ENCODE measurements at regions not wholly inside any gene's neighbourhood (a gene's known extent, or its start where the extent isn't known, plus 50 kb on each side); places are given as distances from the start of the nearest gene placed in this dataset.

DNA sequence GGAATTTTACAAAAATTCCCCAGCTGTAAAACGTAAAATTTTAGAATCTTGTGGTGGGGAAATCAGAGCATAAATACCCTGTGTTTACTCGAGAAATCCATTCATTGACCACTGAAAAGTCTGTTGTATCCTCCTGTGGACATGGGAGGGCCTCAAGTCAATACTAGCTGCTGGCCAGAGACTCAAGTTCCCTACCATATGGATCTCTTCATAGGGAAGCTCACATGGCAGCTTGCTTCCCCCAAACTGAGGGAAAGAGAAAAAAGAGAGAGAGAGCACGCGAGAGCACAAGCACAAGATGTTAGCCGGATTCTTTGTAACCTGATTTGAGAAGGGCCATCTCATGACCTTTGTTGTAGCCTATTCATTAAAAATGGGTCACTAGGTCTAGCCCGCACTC is 591.9 kb downstream of the LRRC70 start:
- intact Hi-C loops (cut with micrococcal nuclease), result no loop called here
- FAIRE-seq, result no peak
- Histone ChIP-seq H3K9me3 (replicated peaks; ENCODE audit: control insufficient read depth, insufficient read depth, low read depth, low read length) (no peaks in the 10 kb centered on the region), H3K27ac (ENCODE audit: extremely low read depth, low read depth, low read length) (no peak overlapping the region), H4K20me1 (replicated peaks; ENCODE audit: control insufficient read depth, insufficient read depth, low read length) (no peaks in the 10 kb centered on the region), H3K4me2 (ENCODE audit: insufficient read depth, low read length) (no peak overlapping the region), H3K36me3 (ENCODE audit: control insufficient read depth, insufficient read depth, low read length) (no peaks in the 10 kb centered on the region), H2AFZ (ENCODE audit: low read depth, low read length) (no peak overlapping the region), H3K4me1 (replicated peaks in 1 of 2; ENCODE audit: control insufficient read depth in 2 of 2, insufficient read depth in 2 of 2, low read length in 2 of 2) (no peaks in the 10 kb centered on the region), H3K9me1 (ENCODE audit: control insufficient read depth, insufficient read depth, low read length) (no peaks in the 10 kb centered on the region), H3K9ac (ENCODE audit: insufficient read depth in 1 of 2, low read depth in 2 of 2, low read length in 2 of 2) (no peak overlapping the region), H3K4me3 (no peak overlapping the region), H3K79me2 (ENCODE audit: control insufficient read depth, insufficient read depth, low read length) (no peaks in the 10 kb centered on the region), H3K27me3 (ENCODE audit: control insufficient read depth in 2 of 2, insufficient read depth in 2 of 2, low read length in 2 of 2) (no peaks in the 10 kb centered on the region)
- ChIA-PET CTCF (ENCODE audit: low intra/inter-chr PET ratio) (no interaction called here), POLR2A (no interaction called here)
- TF ChIP-seq HCFC1 (IDR thresholded peaks at IDR 0.05; ENCODE audit: low read depth, low read length) (no peak), GTF2E2 (tag; IDR thresholded peaks at IDR 0.05) (no peak), KDM4B (IDR thresholded peaks at IDR 0.05; ENCODE audit: borderline replicate concordance in 2 of 2, low read depth in 1 of 2) (no peak), POLR2AphosphoS2 (IDR thresholded peaks at IDR 0.05; ENCODE audit: low read length) (no peak), SMARCA5 (IDR thresholded peaks at IDR 0.05) (no peak), MYBL2 (IDR thresholded peaks at IDR 0.05; ENCODE audit: low read depth) (no peak), MYBL2 (CRISPR knock-in tag; IDR thresholded peaks at IDR 0.05; ENCODE audit: borderline replicate concordance) (no peak), ZNF609 (CRISPR knock-in tag; IDR thresholded peaks at IDR 0.05; ENCODE audit: borderline replicate concordance) (no peak), ZNF121 (CRISPR knock-in tag; conservative IDR thresholded peaks at IDR 0.05) (no peak), KLF13 (tag; IDR thresholded peaks at IDR 0.05; ENCODE audit: borderline replicate concordance, low read depth) (no peak), SMC3 (conservative IDR thresholded peaks at IDR 0.05; ENCODE audit: insufficient read depth, low read depth, low read length) (no peak), IRF2 (CRISPR knock-in tag; IDR thresholded peaks at IDR 0.05) (no peak)
- TF ChIP-seq, protein P1, sequence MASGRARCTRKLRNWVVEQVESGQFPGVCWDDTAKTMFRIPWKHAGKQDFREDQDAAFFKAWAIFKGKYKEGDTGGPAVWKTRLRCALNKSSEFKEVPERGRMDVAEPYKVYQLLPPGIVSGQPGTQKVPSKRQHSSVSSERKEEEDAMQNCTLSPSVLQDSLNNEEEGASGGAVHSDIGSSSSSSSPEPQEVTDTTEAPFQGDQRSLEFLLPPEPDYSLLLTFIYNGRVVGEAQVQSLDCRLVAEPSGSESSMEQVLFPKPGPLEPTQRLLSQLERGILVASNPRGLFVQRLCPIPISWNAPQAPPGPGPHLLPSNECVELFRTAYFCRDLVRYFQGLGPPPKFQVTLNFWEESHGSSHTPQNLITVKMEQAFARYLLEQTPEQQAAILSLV (tag; IDR thresholded peaks at IDR 0.05), result no peak
- TF ChIP-seq, protein P2, sequence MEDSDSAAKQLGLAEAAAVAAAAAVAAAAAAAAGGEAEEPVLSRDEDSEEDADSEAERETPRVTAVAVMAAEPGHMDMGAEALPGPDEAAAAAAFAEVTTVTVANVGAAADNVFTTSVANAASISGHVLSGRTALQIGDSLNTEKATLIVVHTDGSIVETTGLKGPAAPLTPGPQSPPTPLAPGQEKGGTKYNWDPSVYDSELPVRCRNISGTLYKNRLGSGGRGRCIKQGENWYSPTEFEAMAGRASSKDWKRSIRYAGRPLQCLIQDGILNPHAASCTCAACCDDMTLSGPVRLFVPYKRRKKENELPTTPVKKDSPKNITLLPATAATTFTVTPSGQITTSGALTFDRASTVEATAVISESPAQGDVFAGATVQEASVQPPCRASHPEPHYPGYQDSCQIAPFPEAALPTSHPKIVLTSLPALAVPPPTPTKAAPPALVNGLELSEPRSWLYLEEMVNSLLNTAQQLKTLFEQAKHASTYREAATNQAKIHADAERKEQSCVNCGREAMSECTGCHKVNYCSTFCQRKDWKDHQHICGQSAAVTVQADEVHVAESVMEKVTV (CRISPR knock-in tag; IDR thresholded peaks at IDR 0.05), result no peak
- TF ChIP-seq, protein P3, sequence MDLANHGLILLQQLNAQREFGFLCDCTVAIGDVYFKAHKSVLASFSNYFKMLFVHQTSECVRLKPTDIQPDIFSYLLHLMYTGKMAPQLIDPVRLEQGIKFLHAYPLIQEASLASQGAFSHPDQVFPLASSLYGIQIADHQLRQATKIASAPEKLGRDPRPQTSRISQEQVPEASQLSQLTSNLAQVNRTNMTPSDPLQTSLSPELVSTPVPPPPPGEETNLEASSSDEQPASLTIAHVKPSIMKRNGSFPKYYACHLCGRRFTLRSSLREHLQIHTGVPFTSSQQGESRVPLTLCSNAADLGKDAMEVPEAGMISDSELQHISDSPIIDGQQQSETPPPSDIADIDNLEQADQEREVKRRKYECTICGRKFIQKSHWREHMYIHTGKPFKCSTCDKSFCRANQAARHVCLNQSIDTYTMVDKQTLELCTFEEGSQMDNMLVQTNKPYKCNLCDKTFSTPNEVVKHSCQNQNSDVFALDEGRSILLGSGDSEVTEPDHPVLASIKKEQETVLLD (IDR thresholded peaks at IDR 0.05), result no peak
- 0% methylated on average over 6 of the region's 6 CpGs for WGBS (ENCODE audit: insufficient coverage, low coverage, missing lambda C conversion rate)
- ATAC-seq, result no peak
- BruUV-seq (replicated peaks), result no TSS peak
- in situ Hi-C loops (cut with MboI), result no loop called here
- DNase-seq (ENCODE audit: extremely low read depth in 1 of 4, low spot score in 3 of 4), result no peak

All from K562 (cell line).